PC-9 (cell line): ENCODE measurements at regions not wholly inside any gene's neighbourhood (a gene's known extent, or its start where the extent isn't known, plus 50 kb on each side); places are given as distances from the start of the nearest gene placed in this dataset.

Experiments used
- CTCF ChIP-seq: fragments of 200-600 bp; sonication (generic); conservative IDR thresholded peaks from 2 replicates; pipeline ENCODE4 v1.6.1; 2017; ENCODE audit warnings: mixed run types, antibody characterized with exemption, mild to moderate bottlenecking, moderate library complexity
- EZH2 ChIP-seq: fragments of 200-600 bp; sonication (generic); IDR thresholded peaks from 2 replicates; pipeline ENCODE4 v1.8.0; 2017; ENCODE audit warnings: antibody characterized with exemption, low read depth

GRCh38 chr2:105553538-105554196 lies 154.8 kb upstream of the FHL2 start:
- TF ChIP-seq CTCF (no peak), EZH2 (no peak)
